ENCODE measurements at regions not wholly inside any gene's neighbourhood (a gene's known extent, or its start where the extent isn't known, plus 50 kb on each side); places are given as distances from the start of the nearest gene placed in this dataset.

GRCh38 chr10:36248304-36248981, 606.3 kb upstream of the FZD8 start:
- TF ChIP-seq, protein P1, sequence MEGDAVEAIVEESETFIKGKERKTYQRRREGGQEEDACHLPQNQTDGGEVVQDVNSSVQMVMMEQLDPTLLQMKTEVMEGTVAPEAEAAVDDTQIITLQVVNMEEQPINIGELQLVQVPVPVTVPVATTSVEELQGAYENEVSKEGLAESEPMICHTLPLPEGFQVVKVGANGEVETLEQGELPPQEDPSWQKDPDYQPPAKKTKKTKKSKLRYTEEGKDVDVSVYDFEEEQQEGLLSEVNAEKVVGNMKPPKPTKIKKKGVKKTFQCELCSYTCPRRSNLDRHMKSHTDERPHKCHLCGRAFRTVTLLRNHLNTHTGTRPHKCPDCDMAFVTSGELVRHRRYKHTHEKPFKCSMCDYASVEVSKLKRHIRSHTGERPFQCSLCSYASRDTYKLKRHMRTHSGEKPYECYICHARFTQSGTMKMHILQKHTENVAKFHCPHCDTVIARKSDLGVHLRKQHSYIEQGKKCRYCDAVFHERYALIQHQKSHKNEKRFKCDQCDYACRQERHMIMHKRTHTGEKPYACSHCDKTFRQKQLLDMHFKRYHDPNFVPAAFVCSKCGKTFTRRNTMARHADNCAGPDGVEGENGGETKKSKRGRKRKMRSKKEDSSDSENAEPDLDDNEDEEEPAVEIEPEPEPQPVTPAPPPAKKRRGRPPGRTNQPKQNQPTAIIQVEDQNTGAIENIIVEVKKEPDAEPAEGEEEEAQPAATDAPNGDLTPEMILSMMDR (IDR thresholded peaks at IDR 0.05): no peak
- no peak for TF ChIP-seq POLR2A (IDR thresholded peaks at IDR 0.05)

All from Peyer's patch (tissue), 4 donors.